ENCODE measurements at regions not wholly inside any gene's neighbourhood (a gene's known extent, or its start where the extent isn't known, plus 50 kb on each side); places are given as distances from the start of the nearest gene placed in this dataset.

GRCh38 chr11:70786021-70786665 is 387.8 kb downstream of the CTTN start:
- no peak for TF ChIP-seq CTCF (IDR thresholded peaks at IDR 0.05)
- H3K27me3 Mint-ChIP-seq (ENCODE audit: low read depth): peaks cover 2% of the 10 kb centered on the region
- H3K9me3 Mint-ChIP-seq (ENCODE audit: low read depth): no peaks in the 10 kb centered on the region
- no peaks in the 10 kb centered on the region for H3K36me3 Mint-ChIP-seq (ENCODE audit: low read depth)
- DNase-seq (ENCODE audit: low spot score): no peak
- H3K27ac Mint-ChIP-seq (ENCODE audit: unreplicated experiment): no peak overlapping the region
- no peak overlapping the region for H3K4me3 Mint-ChIP-seq (ENCODE audit: unreplicated experiment)
- H3K4me1 Mint-ChIP-seq (ENCODE audit: low read depth): no peaks in the 10 kb centered on the region

GRCh38 chr11:70788248-70789022 is 390.1 kb downstream of the CTTN start:
- H3K4me1 Mint-ChIP-seq (ENCODE audit: low read depth): no peaks in the 10 kb centered on the region
- H3K36me3 Mint-ChIP-seq (ENCODE audit: low read depth): peaks cover 3% of the 10 kb centered on the region
- TF ChIP-seq CTCF (IDR thresholded peaks at IDR 0.05): no peak
- peaks cover 16% of the 10 kb centered on the region for H3K9me3 Mint-ChIP-seq (ENCODE audit: low read depth)
- no peak overlapping the region for H3K4me3 Mint-ChIP-seq (ENCODE audit: unreplicated experiment)
- DNase-seq (ENCODE audit: low spot score): no peak
- H3K27ac Mint-ChIP-seq (ENCODE audit: unreplicated experiment): peak overlapping the region; percentile 72
- H3K27me3 Mint-ChIP-seq (ENCODE audit: low read depth): peaks cover 5% of the 10 kb centered on the region

GRCh38 chr11:70790671-70791300 is 392.5 kb downstream of the CTTN start:
- Mint-ChIP-seq H3K4me3 (ENCODE audit: unreplicated experiment) (no peak overlapping the region), H3K36me3 (ENCODE audit: low read depth) (peaks cover 6% of the 10 kb centered on the region), H3K27ac (ENCODE audit: unreplicated experiment) (no peak overlapping the region), H3K9me3 (ENCODE audit: low read depth) (peaks cover 26% of the 10 kb centered on the region), H3K4me1 (ENCODE audit: low read depth) (no peaks in the 10 kb centered on the region), H3K27me3 (ENCODE audit: low read depth) (peaks cover 5% of the 10 kb centered on the region)
- TF ChIP-seq CTCF (IDR thresholded peaks at IDR 0.05): peak; percentile 16
- DNase-seq (ENCODE audit: low spot score): no peak

GRCh38 chr11:70796648-70797227 is 398.4 kb downstream of the CTTN start:
- peaks cover 26% of the 10 kb centered on the region for H3K9me3 Mint-ChIP-seq (ENCODE audit: low read depth)
- DNase-seq (ENCODE audit: low spot score): no peak
- H3K4me1 Mint-ChIP-seq (ENCODE audit: low read depth): no peaks in the 10 kb centered on the region
- no peak overlapping the region for H3K27ac Mint-ChIP-seq (ENCODE audit: unreplicated experiment)
- TF ChIP-seq CTCF (IDR thresholded peaks at IDR 0.05): no peak
- H3K4me3 Mint-ChIP-seq (ENCODE audit: unreplicated experiment): no peak overlapping the region
- peaks cover 4% of the 10 kb centered on the region for H3K27me3 Mint-ChIP-seq (ENCODE audit: low read depth)
- peaks cover 6% of the 10 kb centered on the region for H3K36me3 Mint-ChIP-seq (ENCODE audit: low read depth)

- Mint-ChIP-seq H3K27me3 (ENCODE audit: low read depth) (peaks cover 4% of the 10 kb centered on the region), H3K27ac (ENCODE audit: unreplicated experiment) (no peak overlapping the region), H3K36me3 (ENCODE audit: low read depth) (peaks cover 4% of the 10 kb centered on the region), H3K4me1 (ENCODE audit: low read depth) (no peaks in the 10 kb centered on the region), H3K4me3 (ENCODE audit: unreplicated experiment) (no peak overlapping the region), H3K9me3 (ENCODE audit: low read depth) (peaks cover 12% of the 10 kb centered on the region)
- no peak for DNase-seq (ENCODE audit: low spot score)
- TF ChIP-seq CTCF (IDR thresholded peaks at IDR 0.05): no peak
These were observed 400.0 kb downstream of the CTTN start for GRCh38 chr11:70798296-70798695.

Measured in chondrocyte (in vitro differentiated cells).